Hepatocyte (in vitro differentiated cells): ENCODE measurements at regions not wholly inside any gene's neighbourhood (a gene's known extent, or its start where the extent isn't known, plus 50 kb on each side); places are given as distances from the start of the nearest gene placed in this dataset.

Source experiments
- EZH2 ChIP-seq: fragments of 200-600 bp; sonication (generic); IDR thresholded peaks from 2 replicates; pipeline ENCODE4 v1.6.1; 2016; ENCODE audit warnings: antibody characterized with exemption, mild to moderate bottlenecking, borderline replicate concordance
- EZH2phosphoT487 ChIP-seq: fragments of 200-600 bp; sonication (generic); IDR thresholded peaks from one replicate; pipeline ENCODE4 v1.6.1; 2018; ENCODE audit warnings: antibody characterized with exemption, mild to moderate bottlenecking, low read depth, moderate library complexity; ENCODE audit not compliant: unreplicated experiment, severe bottlenecking
- TF ChIP-seq, protein P1 (sequence below): fragments of 200-600 bp; sonication (generic); IDR thresholded peaks from 2 replicates; pipeline ENCODE4 v1.5.1; 2016; ENCODE audit warnings: antibody characterized with exemption, mild to moderate bottlenecking; ENCODE audit not compliant: poor library complexity

DNA sequence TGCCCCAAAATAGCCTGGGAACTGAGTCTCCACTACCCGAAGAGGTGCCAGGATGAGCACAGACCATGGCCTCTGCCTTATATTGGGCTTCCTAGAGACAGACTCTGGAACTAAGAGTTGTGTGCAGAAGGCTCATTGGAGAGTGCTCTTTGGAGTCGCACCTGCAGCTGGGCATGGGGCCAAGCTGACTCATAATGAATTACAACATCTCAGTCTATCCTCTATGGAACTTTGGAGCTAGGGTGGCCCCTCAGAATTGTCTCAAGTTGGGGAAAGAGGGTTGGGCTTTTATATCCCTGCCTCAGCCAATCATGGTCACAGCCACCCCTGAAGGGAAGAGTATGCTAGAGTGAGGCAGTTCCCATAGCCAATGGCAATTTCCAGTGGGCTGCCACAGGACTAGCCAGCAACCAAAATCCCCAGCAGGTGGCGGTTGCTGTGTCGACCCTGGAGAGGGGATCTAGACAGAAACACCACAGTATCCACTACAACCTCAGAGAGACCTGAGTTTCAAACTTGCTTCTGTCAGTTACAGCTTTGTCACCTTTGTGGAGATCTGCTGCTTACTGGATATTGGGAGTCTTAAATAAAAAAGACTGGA is 93.8 kb downstream of the DMRTA2 start:
- TF ChIP-seq, protein P1, sequence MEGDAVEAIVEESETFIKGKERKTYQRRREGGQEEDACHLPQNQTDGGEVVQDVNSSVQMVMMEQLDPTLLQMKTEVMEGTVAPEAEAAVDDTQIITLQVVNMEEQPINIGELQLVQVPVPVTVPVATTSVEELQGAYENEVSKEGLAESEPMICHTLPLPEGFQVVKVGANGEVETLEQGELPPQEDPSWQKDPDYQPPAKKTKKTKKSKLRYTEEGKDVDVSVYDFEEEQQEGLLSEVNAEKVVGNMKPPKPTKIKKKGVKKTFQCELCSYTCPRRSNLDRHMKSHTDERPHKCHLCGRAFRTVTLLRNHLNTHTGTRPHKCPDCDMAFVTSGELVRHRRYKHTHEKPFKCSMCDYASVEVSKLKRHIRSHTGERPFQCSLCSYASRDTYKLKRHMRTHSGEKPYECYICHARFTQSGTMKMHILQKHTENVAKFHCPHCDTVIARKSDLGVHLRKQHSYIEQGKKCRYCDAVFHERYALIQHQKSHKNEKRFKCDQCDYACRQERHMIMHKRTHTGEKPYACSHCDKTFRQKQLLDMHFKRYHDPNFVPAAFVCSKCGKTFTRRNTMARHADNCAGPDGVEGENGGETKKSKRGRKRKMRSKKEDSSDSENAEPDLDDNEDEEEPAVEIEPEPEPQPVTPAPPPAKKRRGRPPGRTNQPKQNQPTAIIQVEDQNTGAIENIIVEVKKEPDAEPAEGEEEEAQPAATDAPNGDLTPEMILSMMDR, result no peak
- TF ChIP-seq EZH2 (no peak), EZH2phosphoT487 (no peak)
